DOHH2 (cell line): ENCODE measurements at regions not wholly inside any gene's neighbourhood (a gene's known extent, or its start where the extent isn't known, plus 50 kb on each side); places are given as distances from the start of the nearest gene placed in this dataset.

Experiments used
- H3F3A ChIP-seq: fragments of 200-600 bp; sonication (generic), shearing (Covaris generic); 2 replicates; pipeline ENCODE4 v1.6.0; 2016; ENCODE audit warnings: antibody characterized with exemption, mild to moderate bottlenecking; ENCODE audit not compliant: control insufficient read depth, insufficient read depth
- H3K27ac ChIP-seq: fragments of 200-600 bp; sonication (generic); 2 replicates; pipeline ENCODE4 v1.5.1; 2014; ENCODE audit warnings: low read depth, mild to moderate bottlenecking, low read length, moderate library complexity
- H3K27me3 ChIP-seq: fragments of 200-600 bp; sonication (generic); 2 replicates; pipeline ENCODE4 v1.6.1; 2014; ENCODE audit warnings: mild to moderate bottlenecking, low read length, mixed read lengths; ENCODE audit not compliant: control insufficient read depth
- H3K36me3 ChIP-seq: fragments of 200-600 bp; sonication (generic); 2 replicates; pipeline ENCODE4 v1.6.1; 2014; ENCODE audit warnings: mild to moderate bottlenecking, low read length, moderate library complexity, mixed read lengths; ENCODE audit not compliant: control insufficient read depth
- H3K4me1 ChIP-seq: fragments of 200-600 bp; sonication (generic); 2 replicates; pipeline ENCODE4 v1.6.1; 2014; ENCODE audit warnings: mild to moderate bottlenecking, low read length, mixed read lengths; ENCODE audit not compliant: control insufficient read depth
- H3K4me2 ChIP-seq: fragments of 200-600 bp; sonication (generic); 2 replicates; pipeline ENCODE4 v1.6.0; 2014; ENCODE audit warnings: mild to moderate bottlenecking, low read length, moderate library complexity
- H3K4me3 ChIP-seq: fragments of 200-600 bp; sonication (generic); 2 replicates; pipeline ENCODE4 v1.5.1; 2014; ENCODE audit warnings: mild to moderate bottlenecking, low read length, mixed read lengths
- H3K79me2 ChIP-seq: fragments of 200-600 bp; sonication (generic); 2 replicates; pipeline ENCODE4 v1.6.1; 2014; ENCODE audit warnings: mild to moderate bottlenecking, low read length, mixed read lengths; ENCODE audit not compliant: control insufficient read depth
- H3K9me2 ChIP-seq: fragments of 200-600 bp; sonication (generic); replicated peaks from 2 replicates; pipeline ENCODE4 v1.6.1; 2014; ENCODE audit warnings: mild to moderate bottlenecking, low read length, mixed read lengths; ENCODE audit not compliant: control insufficient read depth
- H3K9me3 ChIP-seq: fragments of 200-600 bp; sonication (generic); 2 replicates; pipeline ENCODE4 v1.6.1; 2014; ENCODE audit warnings: antibody characterized with exemption, low read length, mixed read lengths; ENCODE audit not compliant: control insufficient read depth, insufficient read depth
- H4K20me1 ChIP-seq: fragments of 200-600 bp; sonication (generic); 2 replicates; pipeline ENCODE4 v1.6.0; 2014; ENCODE audit warnings: low read depth, mild to moderate bottlenecking, antibody characterized with exemption, low read length, moderate library complexity; ENCODE audit not compliant: control insufficient read depth, insufficient read depth
- EZH2phosphoT487 ChIP-seq: fragments of 200-600 bp; sonication (generic); IDR thresholded peaks from 2 replicates; pipeline ENCODE4 v1.6.1; 2017; ENCODE audit warnings: borderline replicate concordance, mild to moderate bottlenecking, antibody characterized with exemption, low read length, moderate library complexity, mixed read lengths
- TF ChIP-seq, protein P1 (sequence below): fragments of 200-600 bp; sonication (generic); IDR thresholded peaks from one replicate; pipeline ENCODE4 v1.5.1; 2014; ENCODE audit warnings: antibody characterized with exemption, mild to moderate bottlenecking, low read depth, low read length; ENCODE audit not compliant: poor library complexity, severe bottlenecking

GRCh38 chr2:180523621-180524340 is 456.6 kb upstream of the UBE2E3 start:
- Histone ChIP-seq H3K27ac (no peak overlapping the region), H3K4me2 (no peak overlapping the region)

GRCh38 chr2:180520921-180521581 is 459.4 kb upstream of the UBE2E3 start:
- H3K4me1 ChIP-seq: no peaks in the 10 kb centered on the region
- H3K27me3 ChIP-seq: no peaks in the 10 kb centered on the region
- no peak for TF ChIP-seq EZH2phosphoT487
- TF ChIP-seq, protein P1, sequence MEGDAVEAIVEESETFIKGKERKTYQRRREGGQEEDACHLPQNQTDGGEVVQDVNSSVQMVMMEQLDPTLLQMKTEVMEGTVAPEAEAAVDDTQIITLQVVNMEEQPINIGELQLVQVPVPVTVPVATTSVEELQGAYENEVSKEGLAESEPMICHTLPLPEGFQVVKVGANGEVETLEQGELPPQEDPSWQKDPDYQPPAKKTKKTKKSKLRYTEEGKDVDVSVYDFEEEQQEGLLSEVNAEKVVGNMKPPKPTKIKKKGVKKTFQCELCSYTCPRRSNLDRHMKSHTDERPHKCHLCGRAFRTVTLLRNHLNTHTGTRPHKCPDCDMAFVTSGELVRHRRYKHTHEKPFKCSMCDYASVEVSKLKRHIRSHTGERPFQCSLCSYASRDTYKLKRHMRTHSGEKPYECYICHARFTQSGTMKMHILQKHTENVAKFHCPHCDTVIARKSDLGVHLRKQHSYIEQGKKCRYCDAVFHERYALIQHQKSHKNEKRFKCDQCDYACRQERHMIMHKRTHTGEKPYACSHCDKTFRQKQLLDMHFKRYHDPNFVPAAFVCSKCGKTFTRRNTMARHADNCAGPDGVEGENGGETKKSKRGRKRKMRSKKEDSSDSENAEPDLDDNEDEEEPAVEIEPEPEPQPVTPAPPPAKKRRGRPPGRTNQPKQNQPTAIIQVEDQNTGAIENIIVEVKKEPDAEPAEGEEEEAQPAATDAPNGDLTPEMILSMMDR: no peak
- H3K27ac ChIP-seq: no peak overlapping the region
- no peak overlapping the region for H3K4me3 ChIP-seq
- no peaks in the 10 kb centered on the region for H4K20me1 ChIP-seq
- H3K9me3 ChIP-seq: no peaks in the 10 kb centered on the region
- no peaks in the 10 kb centered on the region for H3K36me3 ChIP-seq
- H3K4me2 ChIP-seq: no peak overlapping the region
- H3F3A ChIP-seq: no peaks in the 10 kb centered on the region
- H3K79me2 ChIP-seq: no peaks in the 10 kb centered on the region
- H3K9me2 ChIP-seq: no peaks in the 10 kb centered on the region; the same call in 1 of the 2 replicates

More at GRCh38 chr2:180523621-180524340, 456.6 kb upstream of the UBE2E3 start:
- no peak for TF ChIP-seq EZH2phosphoT487
- TF ChIP-seq, protein P1: no peak
- Histone ChIP-seq H3K79me2 (no peaks in the 10 kb centered on the region), H3K4me1 (no peaks in the 10 kb centered on the region), H3K36me3 (no peaks in the 10 kb centered on the region), H3F3A (no peaks in the 10 kb centered on the region), H3K9me2 (no peaks in the 10 kb centered on the region), H3K4me3 (no peak overlapping the region), H3K27me3 (no peaks in the 10 kb centered on the region), H4K20me1 (no peaks in the 10 kb centered on the region), H3K9me3 (no peaks in the 10 kb centered on the region)

GRCh38 chr2:180520206-180520605 is 460.2 kb upstream of the UBE2E3 start:
- H3F3A ChIP-seq: no peaks in the 10 kb centered on the region
- no peak overlapping the region for H3K27ac ChIP-seq
- H4K20me1 ChIP-seq: no peaks in the 10 kb centered on the region
- no peaks in the 10 kb centered on the region for H3K4me1 ChIP-seq
- no peaks in the 10 kb centered on the region for H3K79me2 ChIP-seq
- H3K4me2 ChIP-seq: no peak overlapping the region
- TF ChIP-seq EZH2phosphoT487: no peak
- TF ChIP-seq, protein P1: no peak
- H3K36me3 ChIP-seq: no peaks in the 10 kb centered on the region
- no peaks in the 10 kb centered on the region for H3K9me3 ChIP-seq
- no peaks in the 10 kb centered on the region; the same call in 1 of the 2 replicates for H3K9me2 ChIP-seq
- H3K27me3 ChIP-seq: no peaks in the 10 kb centered on the region
- no peak overlapping the region for H3K4me3 ChIP-seq
